WTC11 (cell line): ENCODE measurements at regions not wholly inside any gene's neighbourhood (a gene's known extent, or its start where the extent isn't known, plus 50 kb on each side); places are given as distances from the start of the nearest gene placed in this dataset.

Experiments
- ATAC-seq: fragments of 200-7000 bp; cut with Tn5 transposase; 2 replicates; pipeline ENCODE4 v1.10.0; 2021; ENCODE audit warnings: mild to moderate bottlenecking, moderate library complexity
- CTCF ChIA-PET: fragments of 300-600 bp; sonication (Branson Sonifier 250); formaldehyde crosslinking; loops from one replicate; lab custom pipeline; 2021; ENCODE audit warnings: antibody characterized with exemption; lab: Charles Lee
- POLR2A ChIA-PET: fragments of 350-600 bp; sonication (Branson Sonifier 250); formaldehyde crosslinking; loops from one replicate; lab custom pipeline; 2021; ENCODE audit warnings: antibody characterized with exemption; lab: Charles Lee
- DNase-seq: peaks from one replicate; pipeline ENCODE4 v3.0.0; 2021; ENCODE audit warnings: low spot score
- H3K27ac Mint-ChIP-seq: 2 replicates; pipeline ENCODE4 v1.8.0; 2021; ENCODE audit warnings: mixed read lengths
- H3K27me3 Mint-ChIP-seq: 2 replicates; pipeline ENCODE4 v1.8.0; 2021; ENCODE audit warnings: low read depth, mild to moderate bottlenecking, moderate library complexity, mixed read lengths
- H3K36me3 Mint-ChIP-seq: 2 replicates; pipeline ENCODE4 v1.8.0; 2021; ENCODE audit warnings: mixed read lengths
- H3K4me1 Mint-ChIP-seq: 2 replicates; pipeline ENCODE4 v1.8.0; 2022; ENCODE audit warnings: mixed read lengths
- H3K4me3 Mint-ChIP-seq: 2 replicates; pipeline ENCODE4 v1.8.0; 2021; ENCODE audit warnings: mild to moderate bottlenecking, moderate library complexity, mixed read lengths
- H3K9me3 Mint-ChIP-seq: 2 replicates; pipeline ENCODE4 v1.8.0; 2021; ENCODE audit warnings: mixed read lengths
- AR ChIP-seq: fragments of 250-450 bp; sonication (Bioruptor Pico); IDR thresholded peaks from 2 replicates; pipeline ENCODE4 v1.9.0; 2021; ENCODE audit warnings: mild to moderate bottlenecking
- CBFB ChIP-seq: sonication (generic); formaldehyde crosslinking; IDR thresholded peaks from 2 replicates; pipeline ENCODE4 v1.8.1; 2022; ENCODE audit warnings: mild to moderate bottlenecking, low read depth, missing genetic modification reagents
- GABPB1 ChIP-seq: sonication (generic); formaldehyde crosslinking; IDR thresholded peaks from 2 replicates; pipeline ENCODE4 v1.8.1; 2023; ENCODE audit warnings: mild to moderate bottlenecking, missing genetic modification reagents
- HMGXB4 ChIP-seq: sonication (generic); formaldehyde crosslinking; IDR thresholded peaks from 2 replicates; pipeline ENCODE4 v1.8.1; 2023; ENCODE audit warnings: mild to moderate bottlenecking, moderate library complexity, missing genetic modification reagents
- NFE2L1 ChIP-seq: sonication (generic); formaldehyde crosslinking; IDR thresholded peaks from 2 replicates; pipeline ENCODE4 v1.8.1; 2023; ENCODE audit warnings: missing genetic modification reagents
- NR3C1 ChIP-seq: sonication (generic); formaldehyde crosslinking; conservative IDR thresholded peaks from 2 replicates; pipeline ENCODE4 v1.8.1; 2023; ENCODE audit warnings: low read depth, mild to moderate bottlenecking, missing genetic modification reagents
- OVOL2 ChIP-seq: fragments of 250-450 bp; sonication (Bioruptor Pico); IDR thresholded peaks from 2 replicates; pipeline ENCODE4 v1.9.0; 2021; ENCODE audit warnings: mild to moderate bottlenecking, borderline replicate concordance
- ZNF416 ChIP-seq: fragments of 250-450 bp; sonication (Bioruptor Pico); IDR thresholded peaks from 2 replicates; pipeline ENCODE4 v1.9.0; 2021; ENCODE audit warnings: mild to moderate bottlenecking, inconsistent platforms
- ZNF423 ChIP-seq: fragments of 250-450 bp; sonication (Bioruptor Pico); IDR thresholded peaks from 2 replicates; pipeline ENCODE4 v2.1.2; 2022; ENCODE audit warnings: mild to moderate bottlenecking, moderate library complexity
- ZNF532 ChIP-seq: fragments of 250-450 bp; sonication (Bioruptor Pico); IDR thresholded peaks from 2 replicates; pipeline ENCODE4 v1.9.0; 2021; ENCODE audit warnings: mild to moderate bottlenecking, borderline replicate concordance
- TF ChIP-seq, protein P1 (sequence below): sonication (generic); formaldehyde crosslinking; IDR thresholded peaks from 2 replicates; pipeline ENCODE4 v1.8.1; 2022; ENCODE audit warnings: missing genetic modification reagents, borderline replicate concordance
- TF ChIP-seq, protein P2 (sequence below): sonication (generic); formaldehyde crosslinking; IDR thresholded peaks from 2 replicates; pipeline ENCODE4 v1.8.1; 2023; ENCODE audit warnings: mild to moderate bottlenecking, missing genetic modification reagents, moderate library complexity
- TF ChIP-seq, protein P3 (sequence below): sonication (generic); formaldehyde crosslinking; IDR thresholded peaks from 2 replicates; pipeline ENCODE4 v1.8.1; 2022; ENCODE audit warnings: low read depth, missing genetic modification reagents, borderline replicate concordance
- TF ChIP-seq, protein P4 (sequence below): sonication (generic); formaldehyde crosslinking; IDR thresholded peaks from 2 replicates; pipeline ENCODE4 v1.8.1; 2023; ENCODE audit warnings: mild to moderate bottlenecking, missing genetic modification reagents

DNA sequence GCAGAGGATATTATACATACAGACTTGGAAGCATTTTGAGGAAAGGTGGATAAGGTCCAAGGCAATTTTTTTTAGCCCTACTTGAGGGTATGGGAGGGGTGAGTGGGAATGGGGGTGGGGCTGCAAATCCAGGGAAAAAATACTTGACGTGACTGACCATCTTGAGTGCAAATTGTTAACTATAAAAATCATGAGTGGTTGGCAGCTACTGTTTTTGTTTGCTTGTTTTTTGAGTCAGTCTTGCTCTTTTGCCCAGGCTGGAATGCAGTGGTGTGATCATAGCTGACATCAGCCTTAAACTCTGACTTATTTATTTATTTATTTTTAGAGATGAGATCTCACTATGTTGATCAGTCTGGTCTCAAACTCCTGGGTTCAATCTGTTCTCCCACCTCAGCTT is 458.8 kb downstream of the PIK3C3 start:
- Mint-ChIP-seq H3K27ac (no peak overlapping the region), H3K9me3 (peaks cover 42% of the 10 kb centered on the region), H3K27me3 (no peaks in the 10 kb centered on the region), H3K4me3 (no peak overlapping the region), H3K36me3 (peaks cover 22% of the 10 kb centered on the region), H3K4me1 (no peaks in the 10 kb centered on the region)
- no peak for TF ChIP-seq NFE2L1 (CRISPR knock-in tag)
- TF ChIP-seq, protein P1, sequence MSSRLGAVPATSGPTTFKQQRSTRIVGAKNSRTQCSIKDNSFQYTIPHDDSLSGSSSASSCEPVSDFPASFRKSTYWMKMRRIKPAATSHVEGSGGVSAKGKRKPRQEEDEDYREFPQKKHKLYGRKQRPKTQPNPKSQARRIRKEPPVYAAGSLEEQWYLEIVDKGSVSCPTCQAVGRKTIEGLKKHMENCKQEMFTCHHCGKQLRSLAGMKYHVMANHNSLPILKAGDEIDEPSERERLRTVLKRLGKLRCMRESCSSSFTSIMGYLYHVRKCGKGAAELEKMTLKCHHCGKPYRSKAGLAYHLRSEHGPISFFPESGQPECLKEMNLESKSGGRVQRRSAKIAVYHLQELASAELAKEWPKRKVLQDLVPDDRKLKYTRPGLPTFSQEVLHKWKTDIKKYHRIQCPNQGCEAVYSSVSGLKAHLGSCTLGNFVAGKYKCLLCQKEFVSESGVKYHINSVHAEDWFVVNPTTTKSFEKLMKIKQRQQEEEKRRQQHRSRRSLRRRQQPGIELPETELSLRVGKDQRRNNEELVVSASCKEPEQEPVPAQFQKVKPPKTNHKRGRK (CRISPR knock-in tag): no peak
- TF ChIP-seq AR (CRISPR knock-in tag): no peak
- TF ChIP-seq, protein P2, sequence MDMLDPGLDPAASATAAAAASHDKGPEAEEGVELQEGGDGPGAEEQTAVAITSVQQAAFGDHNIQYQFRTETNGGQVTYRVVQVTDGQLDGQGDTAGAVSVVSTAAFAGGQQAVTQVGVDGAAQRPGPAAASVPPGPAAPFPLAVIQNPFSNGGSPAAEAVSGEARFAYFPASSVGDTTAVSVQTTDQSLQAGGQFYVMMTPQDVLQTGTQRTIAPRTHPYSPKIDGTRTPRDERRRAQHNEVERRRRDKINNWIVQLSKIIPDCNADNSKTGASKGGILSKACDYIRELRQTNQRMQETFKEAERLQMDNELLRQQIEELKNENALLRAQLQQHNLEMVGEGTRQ: no peak
- TF ChIP-seq ZNF423 (CRISPR knock-in tag): no peak
- no peak for TF ChIP-seq HMGXB4 (CRISPR knock-in tag)
- no peak for TF ChIP-seq GABPB1 (CRISPR knock-in tag)
- TF ChIP-seq, protein P3, sequence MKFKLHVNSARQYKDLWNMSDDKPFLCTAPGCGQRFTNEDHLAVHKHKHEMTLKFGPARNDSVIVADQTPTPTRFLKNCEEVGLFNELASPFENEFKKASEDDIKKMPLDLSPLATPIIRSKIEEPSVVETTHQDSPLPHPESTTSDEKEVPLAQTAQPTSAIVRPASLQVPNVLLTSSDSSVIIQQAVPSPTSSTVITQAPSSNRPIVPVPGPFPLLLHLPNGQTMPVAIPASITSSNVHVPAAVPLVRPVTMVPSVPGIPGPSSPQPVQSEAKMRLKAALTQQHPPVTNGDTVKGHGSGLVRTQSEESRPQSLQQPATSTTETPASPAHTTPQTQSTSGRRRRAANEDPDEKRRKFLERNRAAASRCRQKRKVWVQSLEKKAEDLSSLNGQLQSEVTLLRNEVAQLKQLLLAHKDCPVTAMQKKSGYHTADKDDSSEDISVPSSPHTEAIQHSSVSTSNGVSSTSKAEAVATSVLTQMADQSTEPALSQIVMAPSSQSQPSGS (CRISPR knock-in tag): no peak
- no peak for TF ChIP-seq ZNF416 (CRISPR knock-in tag)
- TF ChIP-seq CBFB (CRISPR knock-in tag): no peak
- TF ChIP-seq ZNF532: no peak
- ATAC-seq (no peak), DNase-seq (no peak)
- POLR2A ChIA-PET: no interaction called here
- CTCF ChIA-PET: no interaction called here

DNA sequence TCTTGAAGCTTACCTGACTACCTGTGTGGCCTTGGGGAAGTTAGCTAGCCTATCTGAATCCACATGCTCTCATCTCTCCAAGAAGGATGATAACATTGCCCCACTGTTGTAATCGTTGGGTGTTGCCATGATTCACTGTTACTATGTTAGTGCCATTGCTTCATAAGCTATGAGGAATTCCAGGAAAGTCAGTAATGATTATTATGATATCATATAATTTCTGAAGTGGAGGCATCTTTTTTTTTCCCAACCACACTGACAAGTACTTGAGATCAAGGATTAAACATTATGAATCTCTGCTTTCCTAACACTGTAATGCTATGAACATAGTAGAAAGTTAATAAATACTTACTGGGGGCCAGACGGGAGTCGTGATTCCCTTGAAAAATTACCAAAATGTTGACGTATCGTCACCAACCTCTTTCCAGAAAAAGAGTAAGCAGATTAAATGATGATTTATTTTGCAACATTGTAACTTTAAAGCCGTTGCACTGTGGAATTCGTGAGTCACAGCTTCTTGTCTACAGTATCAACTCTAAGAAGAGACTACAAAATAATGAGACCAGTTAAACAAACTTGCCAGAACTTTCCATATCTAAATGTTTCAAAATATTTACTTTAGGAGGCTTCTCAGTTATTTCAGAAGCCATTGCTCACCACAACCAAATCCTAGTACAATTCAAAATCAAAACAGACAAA is 459.9 kb downstream of the PIK3C3 start:
- no peak for DNase-seq
- Mint-ChIP-seq H3K4me1 (no peaks in the 10 kb centered on the region), H3K9me3 (peaks cover 32% of the 10 kb centered on the region), H3K27me3 (no peaks in the 10 kb centered on the region), H3K4me3 (no peak overlapping the region), H3K27ac (no peak overlapping the region), H3K36me3 (peaks cover 12% of the 10 kb centered on the region)
- ChIA-PET POLR2A (no interaction called here), CTCF (no interaction called here)
- ATAC-seq: no peak
- TF ChIP-seq NR3C1 (no peak), OVOL2 (CRISPR knock-in tag) (no peak)
- TF ChIP-seq, protein P2: no peak
- TF ChIP-seq, protein P4, sequence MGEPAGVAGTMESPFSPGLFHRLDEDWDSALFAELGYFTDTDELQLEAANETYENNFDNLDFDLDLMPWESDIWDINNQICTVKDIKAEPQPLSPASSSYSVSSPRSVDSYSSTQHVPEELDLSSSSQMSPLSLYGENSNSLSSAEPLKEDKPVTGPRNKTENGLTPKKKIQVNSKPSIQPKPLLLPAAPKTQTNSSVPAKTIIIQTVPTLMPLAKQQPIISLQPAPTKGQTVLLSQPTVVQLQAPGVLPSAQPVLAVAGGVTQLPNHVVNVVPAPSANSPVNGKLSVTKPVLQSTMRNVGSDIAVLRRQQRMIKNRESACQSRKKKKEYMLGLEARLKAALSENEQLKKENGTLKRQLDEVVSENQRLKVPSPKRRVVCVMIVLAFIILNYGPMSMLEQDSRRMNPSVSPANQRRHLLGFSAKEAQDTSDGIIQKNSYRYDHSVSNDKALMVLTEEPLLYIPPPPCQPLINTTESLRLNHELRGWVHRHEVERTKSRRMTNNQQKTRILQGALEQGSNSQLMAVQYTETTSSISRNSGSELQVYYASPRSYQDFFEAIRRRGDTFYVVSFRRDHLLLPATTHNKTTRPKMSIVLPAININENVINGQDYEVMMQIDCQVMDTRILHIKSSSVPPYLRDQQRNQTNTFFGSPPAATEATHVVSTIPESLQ: no peak
- TF ChIP-seq, protein P3 (CRISPR knock-in tag): no peak
